Kidney capillary endothelial cell (primary cell): ENCODE measurements at regions not wholly inside any gene's neighbourhood (a gene's known extent, or its start where the extent isn't known, plus 50 kb on each side); places are given as distances from the start of the nearest gene placed in this dataset.

Experiments
- DNase-seq: peaks from one replicate; pipeline ENCODE4 v3.0.0-alpha.2; 2018; ENCODE audit warnings: low spot score

DNA sequence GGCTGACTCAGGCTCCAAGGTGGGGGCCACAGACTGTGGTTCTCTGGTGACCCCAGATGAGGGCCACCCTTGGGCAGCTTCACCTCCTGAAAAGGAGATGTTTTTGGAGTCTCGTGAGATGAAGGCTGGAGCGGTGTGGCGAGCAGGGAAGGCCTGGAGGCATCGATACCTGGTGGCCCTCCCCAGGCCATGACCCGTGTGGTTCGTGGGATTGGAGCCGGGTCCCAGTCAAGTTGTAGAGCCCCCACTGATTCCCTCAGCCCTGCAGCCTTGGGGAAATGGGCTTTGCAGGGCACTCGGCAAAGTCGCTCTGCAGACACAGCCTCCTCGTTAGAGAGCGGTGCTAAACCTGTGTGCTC lies 1083.4 kb downstream of the BRD1 start:
- no peak for DNase-seq

- DNase-seq = no peak
These were observed 1083.9 kb downstream of the BRD1 start for GRCh38 chr22:48743601-48744282.

DNA sequence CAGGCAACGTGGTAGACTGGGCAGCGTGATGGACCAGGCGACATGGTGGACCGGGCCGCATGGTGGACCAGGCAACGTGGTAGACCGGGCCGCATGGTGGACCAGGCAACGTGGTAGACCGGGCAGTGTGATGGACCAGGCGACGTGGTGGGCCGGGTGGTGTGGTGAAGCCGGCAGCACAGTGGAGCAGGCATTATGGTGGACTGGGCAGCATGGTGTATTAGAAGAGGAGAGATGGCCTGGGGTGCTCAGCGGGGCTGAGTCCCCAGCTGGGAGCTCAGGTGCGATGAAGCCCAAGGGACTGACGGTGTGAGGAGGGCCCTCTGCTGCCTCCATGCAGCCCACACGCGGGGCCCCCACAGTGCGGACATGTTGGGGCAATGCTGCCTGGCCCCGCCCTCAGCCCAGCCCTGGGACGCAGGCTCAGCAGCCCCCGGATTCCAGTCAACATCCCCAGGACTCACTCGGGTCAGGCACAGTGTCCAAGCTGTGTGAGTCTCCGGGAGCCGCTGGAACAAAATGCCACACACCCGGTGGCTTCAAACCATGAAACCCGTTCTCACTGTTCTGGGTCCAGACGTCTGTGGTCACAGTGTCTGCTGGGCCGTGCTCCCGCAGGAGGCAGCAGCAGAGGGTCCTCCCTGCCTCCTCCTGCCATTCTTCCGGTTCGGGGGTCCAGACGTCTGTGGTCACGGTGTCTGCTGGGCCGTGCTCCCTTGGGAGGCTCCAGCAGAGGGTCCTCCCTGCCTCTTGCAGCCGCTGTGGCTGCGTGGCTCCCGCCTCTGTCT lies 1084.9 kb downstream of the BRD1 start:
- no peak for DNase-seq

GRCh38 chr22:48742191-48742555 lies 1085.5 kb downstream of the BRD1 start:
- DNase-seq = no peak

GRCh38 chr22:48741540-48741939 lies 1086.1 kb downstream of the BRD1 start:
- DNase-seq = no peak

- no peak for DNase-seq
These were observed 1086.8 kb downstream of the BRD1 start for GRCh38 chr22:48740731-48741405.

DNA sequence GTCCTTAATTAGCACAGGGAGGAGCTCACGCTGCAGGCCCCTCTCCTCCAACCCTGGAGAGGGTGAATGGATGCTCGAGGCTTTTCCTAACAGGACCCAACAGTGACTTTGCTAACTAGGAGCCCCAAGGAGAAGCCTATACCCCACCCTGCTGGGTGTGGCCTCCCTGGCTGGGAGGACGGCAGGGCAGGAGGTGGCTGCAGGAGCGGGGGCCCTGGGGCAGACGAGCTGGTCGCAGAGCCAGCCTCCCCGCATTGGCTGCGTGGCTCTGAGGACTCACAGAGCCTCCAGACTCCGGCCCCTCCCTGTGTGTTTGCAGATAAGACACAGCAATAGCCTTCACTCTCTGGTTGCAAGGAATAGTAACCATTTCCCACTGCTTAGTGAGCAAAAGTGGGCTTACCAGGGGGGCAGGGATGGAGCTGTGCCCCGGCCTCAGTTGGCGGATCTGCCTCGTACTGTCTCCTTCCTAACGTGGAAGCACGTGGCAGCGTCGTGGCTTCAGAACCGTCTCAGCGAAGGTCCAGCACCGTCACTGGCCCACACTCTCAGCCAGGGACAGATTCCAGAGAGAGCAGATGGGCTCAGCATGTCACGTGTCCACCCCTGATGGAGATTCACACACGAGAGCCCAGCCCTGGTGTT lies 1087.5 kb downstream of the BRD1 start:
- DNase-seq = no peak

DNA sequence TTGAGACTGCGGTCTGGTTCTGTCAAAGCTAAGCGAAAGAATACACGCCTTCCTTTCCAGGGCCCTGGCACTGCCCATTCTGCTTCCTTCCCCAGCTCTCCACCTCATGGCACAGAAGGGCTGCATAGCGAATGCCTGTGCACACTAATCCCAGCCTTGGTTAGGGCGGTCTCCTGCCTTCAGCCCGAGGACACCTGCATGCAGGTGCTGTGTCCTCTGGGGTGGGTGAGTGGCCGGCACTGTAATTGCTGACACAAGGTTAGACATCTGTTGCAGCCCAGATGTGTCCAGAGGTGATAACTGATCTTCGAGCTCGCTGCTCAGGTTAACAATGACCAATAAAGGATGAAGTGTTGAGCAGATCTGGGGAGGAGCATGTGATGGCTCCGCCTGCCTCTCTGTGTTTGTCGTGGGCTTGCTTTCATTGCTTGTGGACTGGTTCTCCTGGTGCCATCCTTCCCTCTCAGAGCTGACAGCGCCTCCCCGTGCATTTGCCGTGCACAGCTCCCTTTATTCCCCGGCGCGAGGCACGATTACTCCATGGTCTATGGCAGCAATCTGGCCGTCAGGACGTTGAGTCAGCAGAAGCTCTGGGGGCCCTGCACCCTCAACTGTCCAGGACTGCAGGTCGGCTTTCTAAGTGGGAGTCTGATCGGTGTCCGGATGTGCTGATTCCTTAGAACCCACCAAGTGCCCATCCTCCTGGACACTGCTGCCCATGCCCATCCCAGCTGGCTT lies 1088.2 kb downstream of the BRD1 start:
- no peak for DNase-seq

GRCh38 chr22:48738204-48738980 lies 1089.3 kb downstream of the BRD1 start:
- no peak for DNase-seq

GRCh38 chr22:48737461-48738203 lies 1090.0 kb downstream of the BRD1 start:
- DNase-seq = no peak

DNA sequence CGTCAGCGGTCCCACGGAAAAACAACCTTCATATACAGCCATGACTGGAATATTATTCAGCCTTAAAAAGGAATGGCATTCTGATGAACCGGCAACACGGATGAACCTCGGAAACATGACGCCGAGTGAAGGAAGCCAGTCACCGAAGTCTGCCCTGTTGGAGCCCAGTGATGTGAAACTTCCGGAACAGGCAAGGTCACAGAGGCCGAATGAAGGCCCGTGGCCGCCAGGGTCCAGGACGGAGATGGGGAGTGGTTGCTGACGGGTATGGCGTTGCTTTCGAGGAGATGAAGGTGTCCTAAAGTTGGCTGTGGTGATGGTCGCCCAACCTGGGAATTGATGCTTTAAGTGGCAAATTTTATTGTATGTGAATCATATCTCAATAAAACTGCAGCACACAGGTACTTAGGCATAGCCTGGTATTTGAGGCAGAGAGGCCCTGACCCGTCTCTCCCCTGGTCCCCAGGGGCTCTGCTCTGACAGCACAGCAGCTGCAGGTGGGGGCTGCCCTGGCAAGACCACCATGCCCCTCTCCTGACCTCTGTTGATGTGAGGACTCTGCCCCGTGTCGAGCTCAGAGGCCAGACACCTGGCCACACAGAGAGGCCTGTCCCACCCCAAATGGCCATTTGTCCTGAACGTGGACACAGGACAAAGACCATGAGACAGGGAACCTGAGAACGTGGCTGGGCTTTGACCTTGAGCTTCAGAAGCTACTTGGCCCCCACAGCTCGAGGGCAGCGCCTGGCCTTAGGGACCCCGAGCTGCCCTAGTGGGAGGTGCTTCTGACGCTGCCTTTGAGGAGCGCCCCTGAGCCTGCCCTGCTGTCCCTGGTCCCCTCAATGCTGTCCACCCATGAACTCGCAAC lies 1090.8 kb downstream of the BRD1 start:
- DNase-seq = no peak

DNA sequence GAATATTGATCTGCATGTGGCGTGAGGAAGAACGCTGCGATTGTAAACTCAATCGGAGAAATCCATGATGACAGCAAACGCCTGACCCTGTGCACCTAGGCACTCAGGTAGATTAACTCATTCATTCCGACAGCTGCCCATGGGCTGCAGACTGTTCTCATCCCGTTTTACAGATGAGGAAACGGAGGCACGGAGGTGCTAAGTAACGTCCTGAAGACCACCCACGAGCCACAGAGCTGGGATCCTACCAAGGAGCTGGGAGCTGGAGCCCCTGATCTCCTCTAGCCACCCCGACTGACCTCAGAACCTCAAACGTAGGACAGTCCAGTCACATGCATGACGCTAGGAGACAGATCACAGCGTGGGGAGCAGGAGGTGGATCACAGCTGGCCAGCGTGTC lies 1092.7 kb downstream of the BRD1 start:
- DNase-seq = no peak

DNA sequence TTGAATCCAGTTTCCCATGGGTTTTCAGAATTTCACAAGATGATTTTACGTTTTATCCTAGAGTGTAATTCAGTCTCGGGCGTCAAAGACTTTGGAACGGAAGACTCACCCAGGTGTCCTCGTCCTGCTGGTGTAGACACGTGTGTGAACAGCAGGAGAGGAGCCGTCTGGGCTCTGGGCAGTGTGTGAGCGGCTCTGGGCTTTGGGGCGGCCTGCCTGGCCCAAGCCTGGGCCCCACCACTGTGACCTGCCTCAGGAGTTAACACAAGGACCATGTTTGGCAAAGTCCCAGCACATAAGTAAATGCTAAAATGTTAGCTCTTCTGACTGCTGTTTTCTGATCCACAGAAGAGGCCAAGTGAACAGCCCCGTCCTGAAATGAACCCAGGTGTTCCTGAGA lies 1093.3 kb downstream of the BRD1 start:
- no peak for DNase-seq

DNA sequence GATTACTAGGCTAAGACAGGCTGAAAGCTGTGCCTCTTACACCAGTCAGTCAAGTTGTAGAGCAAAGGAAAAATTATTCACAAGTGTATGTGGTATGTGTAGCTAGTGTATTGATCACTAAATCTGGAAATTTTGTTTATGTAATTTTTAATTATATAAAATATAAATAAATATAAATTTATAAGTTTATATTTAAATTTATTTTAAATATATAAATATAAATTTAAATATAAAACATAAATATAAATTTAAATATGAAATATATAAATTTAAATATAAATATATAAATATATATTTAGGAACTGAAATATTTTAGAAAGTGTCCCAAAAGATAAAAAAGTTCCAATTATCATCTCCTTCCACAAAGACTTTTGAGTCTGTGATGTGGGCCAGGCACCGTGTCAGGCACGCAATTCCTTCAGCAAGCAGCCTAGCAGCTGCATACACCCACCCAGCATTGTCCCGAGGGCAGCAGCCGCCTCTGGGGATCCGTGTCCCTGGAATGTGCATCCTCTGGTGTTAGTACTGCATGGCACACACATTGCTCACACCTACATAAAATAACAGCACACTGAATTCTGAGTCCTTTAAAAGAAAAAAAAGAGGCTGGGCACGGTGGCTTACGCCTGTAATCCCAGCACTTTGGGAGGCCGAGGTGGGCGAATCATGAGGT lies 1098.0 kb downstream of the BRD1 start:
- no peak for DNase-seq

GRCh38 chr22:48727454-48728058 lies 1100.1 kb downstream of the BRD1 start:
- DNase-seq = no peak

DNA sequence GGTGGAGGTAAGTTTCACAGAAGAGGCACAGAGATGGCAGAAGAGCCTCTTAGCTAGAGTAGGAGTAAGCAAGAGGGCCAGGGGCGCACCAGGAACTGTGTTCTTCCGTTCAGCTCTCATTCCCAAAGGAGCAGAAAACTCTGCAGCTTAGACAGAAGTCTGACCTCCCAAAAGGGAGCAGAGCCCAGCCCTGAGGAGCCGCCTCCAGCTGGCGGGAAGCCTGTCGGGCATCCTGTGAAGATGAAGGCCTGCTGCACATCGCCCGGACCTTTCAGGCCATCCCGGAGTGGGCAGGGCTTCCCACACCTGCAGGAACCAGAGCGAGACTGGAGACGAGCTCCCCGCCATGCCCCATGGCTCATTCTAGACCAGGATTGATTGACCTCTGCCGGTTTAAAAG lies 1102.8 kb downstream of the BRD1 start:
- no peak for DNase-seq

DNA sequence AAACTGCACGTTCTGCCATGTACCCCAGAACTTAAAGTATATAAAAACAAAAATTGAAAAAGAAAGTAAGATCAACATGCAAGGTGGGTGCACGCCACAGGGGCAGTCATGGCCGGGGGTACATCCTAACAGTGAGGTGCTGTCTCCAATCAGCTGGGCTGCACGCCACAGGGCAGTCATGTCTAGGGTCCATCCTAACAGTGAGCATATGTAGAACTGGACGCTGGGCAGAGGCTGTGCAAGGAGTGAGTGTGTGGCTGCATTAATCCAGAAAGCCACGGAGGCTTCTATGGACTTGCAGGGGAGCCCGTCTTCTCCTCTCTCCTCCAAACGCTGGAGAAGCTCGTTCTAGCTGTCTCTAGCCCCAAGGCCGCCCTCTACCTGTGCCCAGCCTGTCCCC lies 1105.0 kb downstream of the BRD1 start:
- no peak for DNase-seq

GRCh38 chr22:48721395-48721669 lies 1106.3 kb downstream of the BRD1 start:
- no peak for DNase-seq
